Dermis blood vessel endothelial cell (primary cell): ENCODE measurements at regions not wholly inside any gene's neighbourhood (a gene's known extent, or its start where the extent isn't known, plus 50 kb on each side); places are given as distances from the start of the nearest gene placed in this dataset.
"Not testable (repeated sequence)": the region's sequence is repeated elsewhere in the genome, so short reads cannot be mapped to it uniquely, and the experiment has no call there.

ENCODE experiments used
- DNase-seq: peaks from one replicate; pipeline ENCODE4 v3.0.0; 2010

DNA sequence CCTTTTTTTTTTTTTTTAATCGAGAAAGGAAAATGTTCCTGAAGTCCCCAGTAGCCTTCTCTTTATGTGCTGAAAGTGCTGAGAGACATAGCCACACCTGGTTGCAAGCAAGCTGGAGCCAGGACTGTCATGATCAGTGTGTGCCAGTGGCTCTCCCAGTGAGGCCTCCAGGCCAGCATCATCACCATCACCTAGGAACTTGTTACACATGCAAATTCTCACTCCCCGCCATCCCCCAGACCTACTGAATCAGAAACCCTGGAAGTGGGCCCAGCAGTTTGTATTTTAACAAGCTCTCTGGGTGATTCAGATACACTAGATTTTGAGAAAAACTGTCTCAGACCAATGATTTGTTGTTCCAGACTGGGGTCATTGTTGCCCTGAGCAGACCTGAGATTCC, 181.9 kb upstream of the GLRA1 start:
- DNase-seq = no peak

DNA sequence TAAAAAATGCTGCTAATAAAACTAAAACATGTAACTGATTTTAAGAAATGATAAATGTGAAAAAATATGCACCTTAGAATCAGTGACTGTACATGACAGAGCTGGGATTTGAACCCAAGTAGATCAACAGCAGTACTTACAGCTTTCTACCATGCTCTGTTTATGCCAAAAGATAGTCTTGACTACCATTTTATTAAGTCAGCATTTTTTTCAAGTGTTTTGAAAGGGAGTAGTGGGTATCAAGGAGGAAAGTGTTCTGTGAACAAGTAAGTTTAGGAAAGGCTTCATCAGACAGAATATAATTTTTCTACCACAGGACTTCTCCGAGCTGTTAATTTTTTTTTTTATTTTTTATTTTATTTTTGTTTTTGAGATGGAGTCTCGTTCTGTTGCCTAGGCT, 180.4 kb upstream of the GLRA1 start:
- DNase-seq = no peak

DNA sequence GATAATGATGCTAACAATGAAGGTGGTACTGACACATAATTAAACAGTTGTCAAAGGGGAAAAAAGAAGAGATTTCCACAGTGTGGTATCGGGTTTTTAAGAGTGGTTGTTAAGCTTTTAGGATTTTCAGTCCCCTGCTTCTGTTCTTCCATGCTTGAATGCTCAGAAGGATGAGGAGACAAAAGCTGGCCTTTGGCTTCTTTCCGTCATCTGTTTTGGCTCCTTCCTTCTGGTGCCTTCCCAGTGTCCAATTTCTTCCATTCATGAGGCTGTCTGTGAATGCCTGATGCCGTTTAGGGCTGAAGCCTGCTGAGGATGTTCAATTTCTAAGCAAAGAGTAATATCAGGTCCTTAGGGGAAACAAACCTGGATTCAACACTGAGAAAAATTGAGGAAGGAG, 179.6 kb upstream of the GLRA1 start:
- DNase-seq = no peak

DNA sequence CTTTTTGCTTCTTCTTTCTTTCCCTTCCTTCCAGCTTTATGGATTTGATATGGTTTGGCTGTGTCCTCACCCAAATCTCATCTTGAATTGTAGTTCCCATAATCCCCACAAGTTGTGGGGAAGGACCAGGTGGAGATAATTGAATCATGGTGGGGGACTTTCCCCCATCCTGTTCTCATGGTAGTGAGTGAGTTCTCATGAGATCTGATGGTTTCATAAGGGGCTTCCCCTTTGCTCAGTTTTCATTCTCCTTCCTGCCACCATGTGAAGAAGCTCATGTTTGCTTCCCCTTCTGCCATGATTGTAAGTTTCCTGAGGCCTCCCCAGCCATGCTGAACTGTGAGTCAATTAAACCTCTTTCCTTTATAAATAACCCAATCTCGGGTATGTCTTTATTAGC, 178.3 kb upstream of the GLRA1 start:
- DNase-seq = not testable (repeated sequence)

DNA sequence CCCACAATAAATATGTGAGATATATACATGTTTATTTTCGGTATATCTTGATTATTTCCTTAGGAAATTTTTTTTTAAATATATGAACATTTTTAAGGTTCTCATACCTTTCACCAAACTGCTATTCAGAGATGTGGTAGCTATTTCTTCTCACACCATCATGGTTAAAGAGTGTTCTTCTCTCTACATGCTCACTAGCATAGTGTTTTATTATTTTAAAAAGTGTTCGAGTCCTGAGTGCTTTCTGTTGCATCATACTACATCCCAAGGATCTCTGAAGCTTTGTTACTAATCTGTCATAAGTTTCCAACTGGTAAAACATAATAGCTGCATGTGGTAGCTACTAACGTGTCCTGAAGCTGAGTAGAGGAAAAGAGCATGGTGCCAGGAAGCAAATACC, 177.4 kb upstream of the GLRA1 start:
- DNase-seq = no peak

DNA sequence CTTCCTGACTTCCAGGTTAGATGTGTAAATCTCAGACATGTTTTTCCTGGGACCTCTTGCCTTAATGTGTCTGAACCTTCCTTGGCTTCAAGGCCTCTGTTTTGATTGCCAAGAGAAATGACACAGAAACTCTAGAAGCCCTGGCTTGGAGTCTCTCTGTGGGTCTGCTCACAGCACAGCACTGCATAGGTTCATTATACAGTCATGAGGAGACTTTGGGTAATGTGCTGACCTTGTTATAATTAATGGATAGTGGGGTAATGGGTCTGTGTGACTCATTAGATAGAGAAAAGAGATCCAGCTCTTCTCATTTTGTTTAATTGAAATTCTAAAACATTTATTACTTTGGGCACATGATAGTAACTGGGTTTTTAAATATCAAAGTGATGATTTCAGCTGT, 175.8 kb upstream of the GLRA1 start:
- no peak for DNase-seq

DNA sequence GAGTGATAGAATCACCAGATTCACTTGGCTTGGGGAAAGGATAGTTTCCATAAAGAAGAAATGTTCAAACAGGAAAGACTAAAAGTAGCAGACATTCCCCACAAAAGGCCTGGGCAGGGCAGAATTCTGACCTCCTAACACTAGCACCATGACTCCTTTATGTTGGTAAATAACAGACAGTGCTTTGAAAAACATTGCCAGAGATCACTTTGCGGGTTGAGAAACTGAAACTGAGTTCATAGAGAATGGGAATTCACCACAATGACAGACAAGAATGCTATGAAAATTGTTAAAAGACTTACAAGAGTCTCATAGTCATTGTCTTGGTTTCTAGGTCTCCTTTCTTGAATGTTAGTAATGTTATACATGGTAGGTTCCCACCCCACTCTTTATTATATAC, 172.5 kb upstream of the GLRA1 start:
- DNase-seq = no peak

DNA sequence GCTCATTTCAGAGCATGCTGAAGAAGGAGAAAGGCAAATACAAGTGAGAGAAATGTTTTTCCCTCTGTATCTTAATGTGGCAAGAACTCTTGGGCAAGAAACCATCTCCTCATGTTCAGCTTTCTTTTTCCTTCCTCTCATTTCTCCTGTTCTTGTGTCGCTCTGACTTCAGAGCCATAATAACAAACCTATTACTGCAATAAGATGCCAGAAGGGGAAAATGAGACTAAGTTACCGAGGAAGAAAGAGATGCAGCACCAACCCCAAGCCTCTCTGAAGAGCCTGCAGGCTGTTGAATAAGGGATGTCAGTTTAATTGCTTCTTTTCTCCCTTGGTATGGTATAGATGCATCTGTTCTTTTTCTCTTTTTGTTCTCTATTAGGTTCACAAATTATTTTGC, 170.1 kb upstream of the GLRA1 start:
- DNase-seq = no peak

DNA sequence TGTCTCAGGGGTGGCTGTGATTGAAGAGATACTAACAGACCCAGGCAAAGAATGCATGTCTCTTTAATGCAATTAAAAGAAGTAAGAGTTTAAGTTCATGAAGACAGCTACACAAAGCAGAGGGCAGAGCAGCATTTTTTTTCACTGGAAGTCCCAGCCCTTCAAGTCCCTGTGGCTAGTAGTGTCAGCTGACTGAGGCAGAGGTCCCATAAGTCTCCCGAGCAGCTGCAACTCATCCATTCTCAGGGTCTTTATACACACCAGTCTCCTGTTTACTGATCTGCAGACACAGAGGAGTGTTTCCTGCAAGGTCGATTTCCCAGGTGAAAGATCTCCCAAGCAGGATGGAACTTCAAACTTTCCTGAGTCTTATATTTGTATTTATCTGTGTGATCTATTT, 169.4 kb upstream of the GLRA1 start:
- no peak for DNase-seq

DNA sequence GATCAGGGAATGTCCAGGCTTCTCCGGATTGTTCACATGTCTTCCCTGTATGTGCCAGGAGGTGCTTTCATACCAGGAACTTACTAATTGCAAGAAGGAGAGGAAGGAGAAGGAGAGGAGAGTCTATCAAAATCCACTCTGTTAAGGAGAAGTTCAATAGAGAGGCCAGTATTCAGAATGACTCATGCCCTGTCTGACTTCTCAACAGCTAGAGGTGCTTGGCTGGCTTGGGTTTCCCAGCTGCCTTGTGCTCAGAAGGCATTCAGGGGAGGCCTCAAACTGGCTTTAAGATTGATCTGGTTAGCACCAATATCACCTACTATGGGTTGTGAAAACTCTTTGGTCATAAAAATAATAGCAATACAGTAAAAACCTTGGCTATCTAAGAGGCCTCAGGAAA, 167.9 kb upstream of the GLRA1 start:
- DNase-seq = no peak

DNA sequence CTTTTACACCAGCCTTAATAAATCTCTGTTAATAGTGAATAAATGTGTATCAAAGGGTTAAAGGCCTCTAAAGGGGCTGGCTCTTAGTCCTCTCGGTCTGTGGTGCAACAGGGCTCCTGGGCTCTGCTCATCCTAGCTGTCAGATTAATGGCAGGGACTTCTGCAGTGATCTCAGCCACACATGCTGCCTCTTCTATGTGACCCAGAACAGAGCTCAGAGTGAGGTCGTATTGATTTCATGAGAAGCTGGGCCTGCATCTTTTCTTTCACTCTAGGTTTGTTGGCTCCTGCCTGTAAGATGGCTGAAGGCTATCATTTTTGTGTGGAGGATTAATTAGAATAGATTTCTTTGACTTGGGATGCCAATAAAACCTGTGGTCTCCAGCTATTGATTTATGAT, 165.0 kb upstream of the GLRA1 start:
- no peak for DNase-seq

DNA sequence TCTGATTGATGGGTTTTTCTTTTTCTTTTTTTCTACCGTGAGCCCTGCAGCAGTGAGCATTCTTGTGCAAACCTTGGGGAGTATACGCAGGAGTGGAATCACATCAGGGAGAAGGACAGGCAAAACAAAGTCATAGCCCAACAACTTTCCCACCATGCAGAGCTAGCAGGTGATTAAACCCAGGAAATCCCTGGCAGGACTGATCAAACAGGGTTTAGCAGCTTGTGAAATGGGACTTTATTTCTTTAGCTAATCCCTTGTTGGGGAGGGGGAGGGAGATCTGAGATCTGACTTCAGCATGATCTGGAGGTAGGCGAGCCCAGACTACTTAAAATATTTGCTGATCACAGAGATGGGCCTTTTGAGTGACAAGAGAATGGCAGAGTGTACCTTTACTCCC, 162.0 kb upstream of the GLRA1 start:
- DNase-seq = no peak

DNA sequence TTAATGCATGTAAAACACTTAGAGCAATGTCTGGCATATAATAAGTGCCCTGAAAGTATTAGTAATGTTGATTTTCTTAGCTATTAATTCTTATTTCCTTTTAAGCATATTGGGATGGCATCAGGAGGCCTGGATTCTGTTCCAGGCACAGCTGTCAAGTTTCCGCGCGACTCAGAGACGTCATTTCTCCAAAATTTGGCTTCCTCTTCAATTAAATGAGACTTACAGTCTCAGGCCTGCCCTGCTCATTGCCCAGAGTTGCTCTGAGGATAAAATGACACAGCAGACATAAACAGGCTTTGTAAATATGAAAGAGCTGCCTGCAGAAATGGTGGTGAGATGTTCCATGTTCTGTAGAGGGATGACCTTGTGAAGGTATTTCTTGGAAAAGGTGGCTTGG, 159.8 kb upstream of the GLRA1 start:
- DNase-seq = no peak

DNA sequence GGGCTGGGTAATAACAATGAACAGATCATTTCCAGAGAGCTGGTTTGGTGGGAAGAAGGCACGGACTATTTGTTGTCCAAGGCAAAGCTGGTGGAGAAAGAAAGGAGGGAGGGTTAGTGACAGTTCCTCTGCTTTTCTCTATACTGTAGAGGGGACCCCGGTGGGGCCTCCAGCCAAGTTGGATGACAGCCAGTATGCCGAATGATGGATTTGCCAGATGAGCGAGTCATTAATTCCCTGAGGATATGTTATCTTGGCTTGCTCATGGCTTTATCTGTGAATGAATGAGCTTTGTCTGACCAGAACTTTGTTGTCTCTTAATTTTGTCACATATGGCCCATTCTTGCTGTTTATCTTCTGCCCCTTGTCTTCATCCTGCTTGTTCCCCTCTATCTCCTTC, 158.6 kb upstream of the GLRA1 start:
- DNase-seq = no peak

DNA sequence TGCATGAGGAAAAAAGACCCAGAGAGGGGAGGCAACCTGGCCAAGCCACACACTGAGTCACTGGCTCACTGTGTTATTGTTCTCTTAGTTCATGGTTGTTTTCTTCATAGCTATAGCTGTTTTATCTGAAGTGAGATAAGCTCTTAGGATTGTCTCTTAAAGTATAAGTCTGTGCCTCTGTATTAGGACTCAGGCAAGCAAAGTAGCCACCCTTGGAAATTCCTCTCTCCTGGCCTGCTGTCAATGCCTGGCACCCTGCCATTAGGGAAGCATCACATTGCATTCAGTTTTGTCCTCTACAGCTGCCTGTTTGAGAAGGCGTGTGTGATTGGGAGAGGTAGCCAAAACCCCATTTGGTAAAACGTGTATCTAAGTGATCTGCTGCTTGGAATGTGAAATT, 147.4 kb upstream of the GLRA1 start:
- DNase-seq = no peak

DNA sequence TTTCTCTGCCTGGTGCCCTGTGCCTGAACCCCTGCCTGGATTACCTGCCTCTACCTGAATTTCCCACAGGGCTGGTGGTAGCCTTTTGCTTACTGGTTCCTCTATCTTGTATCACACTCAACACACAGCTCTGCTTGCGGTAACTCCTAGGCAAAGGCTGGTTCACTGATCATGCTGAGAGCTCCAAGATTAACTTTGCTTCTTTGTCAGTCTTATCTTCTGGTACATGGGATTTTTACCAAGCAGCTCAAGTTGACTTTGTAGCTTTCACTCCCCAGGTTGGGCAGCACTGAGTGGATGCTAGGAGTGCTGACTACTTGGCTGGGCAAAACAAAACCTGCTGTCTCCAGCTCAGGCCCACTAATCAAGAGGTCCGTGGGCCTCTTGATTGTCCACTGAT, 145.9 kb upstream of the GLRA1 start:
- no peak for DNase-seq

DNA sequence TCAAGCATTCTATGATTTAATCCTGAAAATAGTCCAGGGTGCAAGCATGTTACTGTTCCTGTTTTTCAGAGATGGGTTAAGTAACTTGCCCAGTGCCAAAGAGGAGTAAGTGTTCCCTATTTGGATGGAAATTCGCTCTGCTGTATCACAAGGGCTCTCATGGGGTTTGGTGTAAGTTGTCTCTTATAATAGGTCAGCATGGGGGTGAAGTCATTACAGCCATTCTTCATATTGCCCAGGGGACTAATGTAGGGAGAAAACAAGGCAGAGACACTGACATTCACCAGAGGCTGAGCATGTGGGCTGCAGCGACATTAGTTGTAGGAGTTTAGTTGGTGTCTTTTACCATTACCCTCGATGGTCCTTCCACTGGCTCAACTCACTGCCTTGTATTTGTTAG, 142.1 kb upstream of the GLRA1 start:
- DNase-seq = no peak

DNA sequence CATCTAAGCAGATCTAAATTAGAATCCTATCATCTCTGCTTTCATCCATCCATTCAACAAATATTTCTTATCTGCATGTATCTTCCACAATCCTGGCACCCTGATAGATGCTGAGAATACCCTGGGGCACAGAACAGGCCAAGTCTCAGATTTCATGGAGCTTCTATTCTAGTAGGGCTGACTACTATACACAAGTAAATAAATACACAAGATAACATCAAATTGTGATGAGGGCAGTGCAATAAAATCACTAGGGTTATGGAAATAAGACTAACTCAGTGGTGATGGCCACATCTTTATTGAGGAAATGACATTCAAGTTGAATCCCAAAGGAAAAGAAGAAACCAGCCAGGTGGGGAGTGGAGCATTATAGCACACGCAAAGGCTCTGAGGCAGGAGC, 138.4 kb upstream of the GLRA1 start:
- no peak for DNase-seq

DNA sequence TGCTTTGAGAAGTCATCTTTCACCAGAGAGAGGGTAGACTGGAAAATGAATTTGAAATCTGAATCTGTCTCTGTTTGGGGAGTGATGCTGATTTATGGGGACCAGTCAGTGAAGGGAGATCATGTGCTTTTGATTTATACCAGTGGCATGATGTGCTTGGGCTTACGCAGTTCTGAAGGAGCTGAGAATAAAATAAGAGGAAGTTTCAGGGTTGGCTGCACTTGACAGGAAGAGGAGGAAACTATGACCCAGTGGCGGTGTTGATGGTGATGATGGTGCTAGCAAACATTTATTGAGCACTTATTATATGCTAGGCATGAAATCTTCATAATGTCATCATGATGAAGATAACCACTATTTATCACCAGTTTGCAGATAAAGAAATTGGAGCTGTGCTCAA, 136.4 kb upstream of the GLRA1 start:
- no peak for DNase-seq

DNA sequence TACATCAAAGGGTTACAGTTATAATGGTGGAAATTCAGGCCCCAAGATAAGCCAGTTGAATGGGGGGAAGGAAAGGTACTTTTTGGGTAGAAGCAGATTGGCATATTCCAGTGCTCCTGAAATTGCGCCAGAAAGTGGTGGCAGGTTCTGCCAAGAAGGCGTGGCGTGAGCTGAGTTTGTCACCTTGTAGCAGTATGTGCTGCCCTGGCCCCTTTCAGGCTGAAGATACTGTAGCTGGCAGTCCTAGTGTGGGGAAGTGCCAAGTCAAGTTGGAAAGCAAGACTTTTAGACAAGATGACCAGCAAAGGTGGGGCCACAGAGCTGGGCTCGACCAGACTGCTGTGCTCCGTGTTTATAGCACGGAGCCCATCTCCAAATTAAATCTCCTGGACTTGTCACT, 133.6 kb upstream of the GLRA1 start:
- DNase-seq = no peak

DNA sequence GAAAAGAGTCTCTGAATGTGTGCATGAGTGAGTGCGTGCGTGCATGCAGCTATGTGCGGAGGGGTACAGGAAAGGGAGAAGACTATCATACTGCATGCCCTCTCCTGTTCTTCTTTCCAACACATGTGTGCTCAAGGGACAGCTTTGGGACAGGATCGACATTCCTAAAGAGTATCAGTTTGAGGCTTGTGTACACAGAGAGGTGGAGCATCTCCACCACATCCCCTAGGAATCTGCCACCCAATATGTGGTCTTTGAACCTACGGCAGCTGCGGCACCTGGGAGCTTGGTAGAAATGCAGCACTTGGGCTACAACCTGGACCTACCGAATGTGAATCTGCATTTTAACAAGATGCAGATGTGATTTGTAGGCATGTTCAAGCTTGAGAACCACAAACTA, 132.3 kb upstream of the GLRA1 start:
- no peak for DNase-seq

DNA sequence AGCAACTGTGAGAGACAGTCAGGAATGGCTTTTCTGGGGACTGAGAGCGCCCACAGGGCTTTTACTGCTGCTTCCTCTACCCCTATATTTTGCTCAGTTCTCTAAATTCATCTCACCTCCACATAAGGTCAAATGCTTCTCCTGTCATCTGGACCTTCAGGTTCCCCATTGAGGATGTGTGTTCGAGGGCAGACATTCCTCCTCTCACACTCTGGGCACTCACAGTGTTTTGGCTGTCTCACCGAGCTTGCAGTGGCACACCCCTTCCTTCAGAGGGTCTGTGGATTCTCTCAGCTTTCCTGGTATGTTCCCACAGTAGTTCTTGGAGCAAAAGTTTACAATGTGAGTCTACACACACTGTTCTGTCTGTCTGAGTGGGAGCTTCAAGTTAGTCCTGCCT, 127.8 kb upstream of the GLRA1 start:
- no peak for DNase-seq

DNA sequence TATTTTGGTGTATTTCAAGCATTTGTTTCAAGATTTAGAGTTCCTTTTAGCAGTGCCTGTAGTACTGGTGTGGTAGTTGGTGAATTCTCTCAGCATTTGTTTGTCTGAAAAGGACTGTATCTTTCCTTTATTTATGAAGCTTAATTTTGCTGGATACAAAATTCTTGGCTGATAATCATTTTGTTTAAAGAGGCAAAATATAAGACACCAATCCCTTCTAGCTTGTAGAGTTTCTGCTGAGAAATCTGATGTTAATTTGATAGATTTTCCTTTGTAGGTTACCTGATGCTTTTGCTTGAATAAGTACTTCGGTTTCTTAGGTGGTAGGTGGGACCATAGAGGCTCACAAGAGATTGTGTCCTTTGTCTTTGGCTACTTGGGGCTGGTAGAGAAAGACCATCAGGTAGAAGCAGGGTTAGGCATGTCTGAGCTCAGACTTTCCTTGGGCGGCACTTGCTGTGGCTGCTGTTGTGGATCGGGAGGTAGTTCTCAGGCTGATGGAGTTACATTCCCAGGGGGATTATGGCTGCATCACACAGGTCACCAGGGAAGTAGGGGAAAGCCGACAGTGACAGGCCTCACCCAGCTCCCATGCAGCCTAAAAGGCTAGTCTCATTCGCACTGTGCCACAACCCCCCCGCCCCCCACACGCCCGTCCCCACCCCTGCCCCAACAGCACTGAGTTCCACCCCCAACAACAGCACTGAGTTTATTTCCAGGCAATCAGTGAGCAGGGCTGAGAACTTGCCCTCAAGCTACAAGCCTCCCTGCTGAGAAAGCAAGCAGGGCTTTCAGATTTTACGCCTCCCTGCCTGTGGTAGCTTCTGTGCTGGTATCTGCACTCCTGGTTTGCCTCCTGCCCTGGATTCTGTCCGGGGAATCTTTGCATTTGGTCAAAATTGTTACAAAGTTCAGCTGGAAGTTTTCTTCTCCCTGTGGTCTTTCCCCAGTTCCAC, 127.1 kb upstream of the GLRA1 start:
- no peak for DNase-seq

DNA sequence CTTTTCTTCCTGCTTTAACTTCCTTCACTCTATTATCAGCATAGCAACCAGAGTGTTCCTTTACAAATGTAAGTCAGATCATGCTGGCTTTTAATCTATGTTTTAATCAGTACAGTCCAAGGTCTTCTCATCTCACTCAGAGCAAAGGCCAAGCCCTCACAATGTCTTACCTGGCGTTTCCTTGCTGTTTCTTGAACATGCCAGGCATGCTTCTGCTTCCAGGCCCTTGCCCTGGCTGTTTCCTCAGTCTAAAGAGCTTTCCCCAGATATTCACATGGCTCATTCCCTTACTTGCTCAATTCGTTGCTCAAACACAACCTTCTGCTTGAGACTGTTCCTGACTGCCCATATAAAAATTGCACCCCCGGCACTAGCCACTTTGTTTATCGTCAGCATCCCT, 121.7 kb upstream of the GLRA1 start:
- no peak for DNase-seq

DNA sequence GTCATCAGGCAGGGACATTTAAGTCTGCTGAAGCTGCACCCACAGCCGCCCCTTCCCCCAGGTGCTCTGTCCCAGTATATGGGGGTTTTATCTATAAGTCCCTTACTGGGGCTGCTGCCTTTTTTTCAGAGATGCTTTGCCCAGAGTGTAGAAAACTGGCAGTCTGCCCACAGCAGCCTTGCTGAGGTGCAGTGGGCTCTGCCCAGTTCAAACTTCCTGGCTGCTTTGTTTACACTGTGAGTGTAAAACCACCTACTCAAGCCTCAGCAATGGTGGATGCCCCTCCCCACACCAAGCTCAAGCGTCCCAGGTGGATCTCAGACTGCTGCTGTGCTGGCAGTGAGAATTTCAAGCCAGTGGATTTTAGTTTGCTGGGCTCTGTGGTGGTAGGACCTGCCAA, 114.2 kb upstream of the GLRA1 start:
- not testable (repeated sequence) for DNase-seq
